ENCODE measurements at regions not wholly inside any gene's neighbourhood (a gene's known extent, or its start where the extent isn't known, plus 50 kb on each side); places are given as distances from the start of the nearest gene placed in this dataset.
"Not testable (repeated sequence)": the region's sequence is repeated elsewhere in the genome, so short reads cannot be mapped to it uniquely, and the experiment has no call there.

GRCh38 chr2:221731432-221732145, 159.5 kb upstream of the EPHA4 start:
- DNase-seq: peak; percentile 41

DNA sequence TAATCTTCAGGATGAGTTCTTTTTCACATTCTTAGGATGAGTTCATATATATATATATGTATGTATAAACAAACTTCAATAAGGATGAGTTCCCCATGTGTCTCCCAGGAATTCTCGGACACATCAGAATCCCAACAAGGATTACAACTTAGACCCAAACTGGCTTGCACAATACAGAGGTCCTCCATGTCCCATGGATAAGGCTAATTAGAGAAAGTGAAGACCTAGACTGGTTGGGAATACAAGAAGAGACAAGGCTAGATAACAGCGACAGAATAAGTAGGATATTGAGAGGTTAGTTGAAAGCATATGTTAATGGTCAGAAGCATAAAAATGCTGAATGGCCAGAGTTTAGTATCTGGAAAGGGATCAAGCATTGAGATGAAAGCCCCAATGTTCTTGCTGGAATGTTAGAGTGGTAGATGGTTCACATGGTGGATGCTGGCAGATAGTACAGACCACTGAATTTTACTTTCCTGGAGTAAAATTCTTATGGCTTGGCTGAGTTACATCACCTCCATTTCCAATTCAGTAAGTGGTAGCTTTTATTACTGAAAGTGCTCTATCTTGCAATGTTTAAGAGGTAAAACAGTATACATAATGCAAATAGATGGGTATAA, 154.9 kb upstream of the EPHA4 start:
- Histone ChIP-seq H3K9me3 (peaks cover 4% of the 10 kb centered on the region), H3K36me3 (no peaks in the 10 kb centered on the region), H3K4me3 (no peak overlapping the region), H3K27me3 (no peaks in the 10 kb centered on the region)
- no peak for DNase-seq

More at GRCh38 chr2:221731432-221732145, 159.5 kb upstream of the EPHA4 start:
- H3K36me3 ChIP-seq: no peaks in the 10 kb centered on the region
- H3K27me3 ChIP-seq: no peaks in the 10 kb centered on the region
- no peak overlapping the region for H3K4me3 ChIP-seq
- no peaks in the 10 kb centered on the region; the same call in 1 of the 2 replicates for H3K9me3 ChIP-seq

DNA sequence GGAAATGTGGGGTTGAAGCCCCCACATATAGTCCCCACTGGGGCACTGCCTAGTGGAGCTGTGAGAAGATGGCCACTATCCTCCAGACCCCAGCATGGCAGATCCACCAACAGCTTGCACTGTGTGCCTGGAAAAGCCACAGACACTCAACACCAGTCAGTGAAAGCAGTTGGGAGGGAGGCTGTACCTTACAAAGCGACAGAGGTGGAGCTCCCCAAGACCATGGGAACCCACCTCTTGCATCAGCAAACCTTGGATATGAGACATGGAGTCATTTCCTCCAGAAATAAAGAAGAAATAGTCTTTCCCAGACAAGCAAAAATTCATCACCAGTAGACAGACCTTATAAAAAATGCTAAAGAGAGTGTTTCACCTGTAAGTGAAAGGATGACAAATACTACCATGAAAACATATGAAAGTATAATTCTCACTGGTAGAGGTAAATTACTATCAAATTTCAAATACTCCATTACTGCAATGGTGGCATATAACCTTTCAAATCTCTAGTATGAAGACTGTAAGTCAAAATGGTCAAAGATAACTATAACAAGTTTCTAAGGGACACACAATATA, 152.6 kb upstream of the EPHA4 start:
- DNase-seq: no peak
- Histone ChIP-seq H3K9me3 (peaks cover 4% of the 10 kb centered on the region), H3K4me3 (no peak overlapping the region), H3K36me3 (no peaks in the 10 kb centered on the region), H3K27me3 (no peaks in the 10 kb centered on the region)

GRCh38 chr2:221724117-221724516, 152.0 kb upstream of the EPHA4 start:
- H3K36me3 ChIP-seq, H3K4me3 ChIP-seq, DNase-seq, H3K9me3 ChIP-seq, H3K27me3 ChIP-seq: not testable (repeated sequence)

DNA sequence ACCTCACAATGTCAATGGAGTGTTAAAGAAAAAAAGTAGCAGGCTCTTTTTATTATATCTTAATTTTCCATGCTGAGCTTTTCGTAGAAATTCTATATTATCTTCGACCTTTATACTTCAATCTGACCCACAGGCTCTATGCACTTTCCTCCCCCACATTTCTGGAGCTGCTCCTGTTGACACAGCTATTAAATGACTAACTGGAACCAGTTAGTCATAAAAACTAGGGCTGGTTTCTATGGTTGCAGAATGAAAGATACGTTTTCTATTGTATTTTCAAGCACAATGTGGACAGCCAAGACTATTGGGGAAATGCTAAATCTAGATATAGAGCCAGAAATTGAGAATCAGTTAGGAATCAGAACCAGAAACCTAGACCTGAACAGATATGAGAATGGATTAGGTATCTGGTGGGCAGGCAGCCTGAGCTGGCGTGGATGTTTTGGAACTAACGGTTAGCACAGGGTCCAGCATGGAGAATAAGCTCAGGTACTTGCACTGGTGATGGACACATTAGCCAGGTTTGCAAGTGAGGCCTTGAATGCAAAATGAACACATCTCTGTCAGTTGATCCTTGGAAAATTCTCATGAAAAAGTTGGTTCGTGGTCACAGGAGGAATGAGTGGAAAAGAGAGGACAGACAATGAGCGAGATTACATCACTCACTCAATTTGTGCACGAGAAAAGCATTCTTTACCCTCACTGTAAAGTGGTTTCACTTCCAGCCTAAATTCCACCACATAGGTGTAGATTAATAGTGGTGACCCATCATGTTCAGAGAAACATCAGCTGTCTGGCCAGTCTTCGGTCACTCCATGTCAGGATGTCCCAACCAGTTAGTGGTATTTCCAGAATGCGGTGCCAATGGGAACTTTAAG, 144.6 kb upstream of the EPHA4 start:
- H3K27me3 ChIP-seq: no peaks in the 10 kb centered on the region
- DNase-seq: peak; percentile 52
- H3K9me3 ChIP-seq: no peaks in the 10 kb centered on the region
- no peak overlapping the region for H3K4me3 ChIP-seq
- no peaks in the 10 kb centered on the region for H3K36me3 ChIP-seq

- Histone ChIP-seq H3K27me3 (no peaks in the 10 kb centered on the region), H3K36me3 (no peaks in the 10 kb centered on the region), H3K9me3 (no peaks in the 10 kb centered on the region), H3K4me3 (no peak overlapping the region)
- DNase-seq: no peak
These were observed 143.6 kb upstream of the EPHA4 start for GRCh38 chr2:221715523-221716247.

GRCh38 chr2:221710744-221711143, 138.6 kb upstream of the EPHA4 start:
- H3K9me3 ChIP-seq: no peaks in the 10 kb centered on the region
- no peaks in the 10 kb centered on the region for H3K27me3 ChIP-seq
- no peak for DNase-seq
- H3K36me3 ChIP-seq: no peaks in the 10 kb centered on the region
- H3K4me3 ChIP-seq: no peak overlapping the region

- Histone ChIP-seq H3K9me3 (no peaks in the 10 kb centered on the region), H3K36me3 (no peaks in the 10 kb centered on the region), H3K27me3 (no peaks in the 10 kb centered on the region), H3K4me3 (no peak overlapping the region)
- no peak for DNase-seq
These were observed 136.8 kb upstream of the EPHA4 start for GRCh38 chr2:221708902-221709301.

DNA sequence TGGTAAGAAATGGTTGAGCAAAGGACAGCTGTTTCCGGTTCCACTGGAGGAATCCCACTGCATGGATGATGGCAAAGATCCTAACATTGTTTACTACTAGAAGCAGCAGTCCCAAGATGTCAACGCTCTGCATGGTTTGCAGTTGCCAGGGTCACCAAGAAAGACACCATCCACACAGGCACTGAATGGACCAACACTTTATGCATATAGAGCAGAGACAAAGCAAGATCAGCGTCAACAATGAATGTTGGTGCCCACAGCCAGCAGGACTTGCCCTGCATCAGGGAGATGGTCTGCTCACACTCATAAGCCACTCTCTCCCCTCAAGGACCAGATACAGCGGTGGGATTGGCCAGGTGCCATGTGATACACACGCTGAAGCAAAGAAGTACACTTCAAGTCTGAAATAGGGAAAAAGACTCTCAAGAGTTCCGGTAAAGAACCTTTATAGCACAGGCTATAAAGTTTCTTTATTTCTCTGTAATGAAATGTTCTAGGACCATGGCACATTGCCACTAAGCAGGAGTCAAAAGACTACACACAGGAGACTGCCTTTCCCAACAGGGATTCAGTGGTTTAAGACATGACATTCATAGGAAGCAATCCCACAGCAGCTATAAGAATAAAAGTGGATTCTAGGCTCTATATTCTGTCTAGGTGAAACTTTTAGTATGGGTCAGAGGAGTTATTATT, 133.2 kb upstream of the EPHA4 start:
- H3K9me3 ChIP-seq: no peaks in the 10 kb centered on the region
- H3K4me3 ChIP-seq: no peak overlapping the region
- no peaks in the 10 kb centered on the region for H3K27me3 ChIP-seq
- H3K36me3 ChIP-seq: no peaks in the 10 kb centered on the region
- DNase-seq: no peak

DNA sequence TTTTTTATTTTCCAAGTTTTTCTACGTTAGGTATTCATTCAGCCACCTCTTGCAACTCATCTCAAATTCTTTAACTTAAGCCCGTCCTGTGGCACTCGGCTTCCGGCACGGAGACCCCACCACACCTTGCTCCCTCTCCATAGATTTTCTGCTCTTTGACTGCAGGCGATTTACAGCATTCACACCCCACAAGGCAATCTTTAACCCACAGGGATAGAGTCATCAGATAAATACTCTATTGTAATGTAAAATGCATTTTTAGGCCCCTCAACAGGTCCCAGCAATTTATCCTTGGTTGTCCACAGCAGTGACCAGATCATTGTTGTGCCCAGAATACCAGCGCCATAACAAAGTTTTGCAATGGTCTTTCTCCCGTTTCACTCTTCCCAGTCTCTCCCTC, 132.3 kb upstream of the EPHA4 start:
- DNase-seq: no peak
- no peaks in the 10 kb centered on the region for H3K36me3 ChIP-seq
- H3K4me3 ChIP-seq: no peak overlapping the region
- no peaks in the 10 kb centered on the region for H3K27me3 ChIP-seq
- no peaks in the 10 kb centered on the region for H3K9me3 ChIP-seq

DNA sequence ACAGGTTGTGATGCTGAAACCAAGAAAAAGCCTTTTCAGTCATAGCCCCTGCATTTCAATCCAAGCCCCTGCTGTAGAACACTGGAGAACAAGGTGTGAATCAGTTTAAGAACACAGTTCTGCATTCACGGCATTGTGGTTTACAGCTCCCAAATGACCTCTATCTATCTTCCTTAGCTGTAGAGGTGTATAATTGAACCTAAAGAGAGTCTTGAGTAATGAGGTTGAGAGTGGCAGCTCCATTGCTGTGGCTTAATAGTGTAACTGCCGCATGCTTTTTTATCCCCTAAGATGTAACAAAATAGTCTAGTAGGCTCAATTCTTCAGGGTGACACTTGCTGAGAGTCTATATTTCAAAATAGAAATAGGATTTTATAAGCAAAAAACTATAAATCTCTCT, 121.3 kb upstream of the EPHA4 start:
- Histone ChIP-seq H3K27me3 (no peaks in the 10 kb centered on the region), H3K9me3 (no peaks in the 10 kb centered on the region), H3K36me3 (no peaks in the 10 kb centered on the region), H3K4me3 (no peak overlapping the region)
- no peak for DNase-seq

- no peaks in the 10 kb centered on the region for H3K27me3 ChIP-seq
- no peaks in the 10 kb centered on the region for H3K9me3 ChIP-seq
These were observed 119.5 kb upstream of the EPHA4 start for GRCh38 chr2:221691571-221691970.

GRCh38 chr2:221689140-221689539, 117.0 kb upstream of the EPHA4 start:
- Histone ChIP-seq H3K36me3 (no peaks in the 10 kb centered on the region), H3K27me3 (no peaks in the 10 kb centered on the region), H3K4me3 (no peak overlapping the region), H3K9me3 (no peaks in the 10 kb centered on the region)
- DNase-seq: no peak

More at GRCh38 chr2:221691571-221691970, 119.5 kb upstream of the EPHA4 start:
- no peak for DNase-seq
- Histone ChIP-seq H3K4me3 (no peak overlapping the region), H3K36me3 (no peaks in the 10 kb centered on the region)

- no peaks in the 10 kb centered on the region for H3K27me3 ChIP-seq
- no peaks in the 10 kb centered on the region for H3K9me3 ChIP-seq
- H3K36me3 ChIP-seq: no peaks in the 10 kb centered on the region
- no peak for DNase-seq
- no peak overlapping the region for H3K4me3 ChIP-seq
These were observed 108.4 kb upstream of the EPHA4 start for GRCh38 chr2:221680548-221680947.

GRCh38 chr2:221677688-221678087, 105.6 kb upstream of the EPHA4 start:
- no peaks in the 10 kb centered on the region for H3K27me3 ChIP-seq
- no peaks in the 10 kb centered on the region for H3K36me3 ChIP-seq
- DNase-seq: no peak
- H3K4me3 ChIP-seq: no peak overlapping the region
- H3K9me3 ChIP-seq: no peaks in the 10 kb centered on the region

DNA sequence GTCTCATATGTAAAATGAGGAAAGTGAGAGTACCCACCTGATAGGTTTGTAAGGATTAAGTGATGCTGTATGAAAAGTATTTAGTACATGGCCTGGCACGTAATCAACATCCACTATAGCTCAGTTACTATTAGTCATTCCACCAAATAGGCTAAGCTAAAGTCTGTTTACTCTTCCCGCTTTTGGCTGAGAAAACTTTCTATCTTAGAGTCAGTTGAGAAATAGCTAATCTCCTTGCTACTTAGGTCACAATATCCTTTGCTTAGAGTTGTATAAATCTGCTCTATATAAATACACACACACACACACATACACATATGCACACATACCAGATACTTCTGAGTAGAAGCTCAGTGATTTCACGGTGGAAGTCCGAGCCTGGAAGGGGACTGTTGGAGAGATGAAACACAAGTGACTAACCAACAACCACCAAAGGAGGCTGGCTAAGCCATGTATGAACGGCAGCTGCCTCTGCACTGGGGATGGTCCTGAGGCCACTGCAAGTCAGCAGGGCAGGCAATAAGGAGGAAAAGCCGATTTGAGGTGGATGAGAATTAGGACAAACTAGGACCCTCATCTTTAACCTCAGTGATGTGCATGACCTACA, 104.6 kb upstream of the EPHA4 start:
- H3K9me3 ChIP-seq: no peaks in the 10 kb centered on the region
- no peak overlapping the region for H3K4me3 ChIP-seq
- H3K36me3 ChIP-seq: no peaks in the 10 kb centered on the region
- peak; percentile 77 for DNase-seq
- no peaks in the 10 kb centered on the region for H3K27me3 ChIP-seq
